ENCODE measurements at regions not wholly inside any gene's neighbourhood (a gene's known extent, or its start where the extent isn't known, plus 50 kb on each side); places are given as distances from the start of the nearest gene placed in this dataset.

DNA sequence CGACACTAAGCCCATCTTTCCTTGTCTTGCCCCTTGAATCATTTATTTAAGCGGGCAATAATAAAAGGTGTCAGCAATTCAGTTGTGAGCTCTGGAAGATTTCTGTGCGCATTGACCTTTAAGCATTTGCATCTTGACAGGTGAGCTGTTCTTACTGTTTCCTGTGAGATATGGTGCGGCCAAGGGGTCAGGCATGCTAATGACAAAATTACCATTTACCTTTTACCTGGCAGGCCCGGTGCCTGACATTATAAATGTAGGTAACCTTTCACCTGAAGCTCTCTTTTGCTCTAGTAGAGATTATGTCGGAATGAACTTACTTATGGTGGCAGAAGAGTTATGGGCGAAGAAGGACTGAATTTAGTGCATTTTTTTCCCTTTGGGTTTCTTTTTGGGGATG is 89.3 kb upstream of the EEF1E1 start:
- no peak overlapping the region for H3K4me3 ChIP-seq (ENCODE audit: low read depth in 1 of 2, low read length in 1 of 2)
- no peaks in the 10 kb centered on the region for H3K36me3 ChIP-seq
- TF ChIP-seq CTCF (IDR thresholded peaks at IDR 0.05), result no peak
- H3K9me3 ChIP-seq, result no peaks in the 10 kb centered on the region
- no peaks in the 10 kb centered on the region for H3K4me1 ChIP-seq (ENCODE audit: control insufficient read depth in 1 of 2, insufficient read depth in 1 of 2, low read depth in 1 of 2, low read length in 1 of 2)
- H3K27ac ChIP-seq, result no peak overlapping the region
- H3K27me3 ChIP-seq, result peaks cover 6% of the 10 kb centered on the region

GRCh38 chr6:8187209-8187608 is 84.9 kb upstream of the EEF1E1 start:
- no peaks in the 10 kb centered on the region for H3K4me1 ChIP-seq (ENCODE audit: control insufficient read depth in 1 of 2, insufficient read depth in 1 of 2, low read depth in 1 of 2, low read length in 1 of 2)
- no peaks in the 10 kb centered on the region for H3K36me3 ChIP-seq
- H3K4me3 ChIP-seq (ENCODE audit: low read depth in 1 of 2, low read length in 1 of 2), result no peak overlapping the region
- H3K27ac ChIP-seq, result no peak overlapping the region
- TF ChIP-seq CTCF (IDR thresholded peaks at IDR 0.05), result no peak
- no peaks in the 10 kb centered on the region for H3K27me3 ChIP-seq
- H3K9me3 ChIP-seq, result no peaks in the 10 kb centered on the region

DNA sequence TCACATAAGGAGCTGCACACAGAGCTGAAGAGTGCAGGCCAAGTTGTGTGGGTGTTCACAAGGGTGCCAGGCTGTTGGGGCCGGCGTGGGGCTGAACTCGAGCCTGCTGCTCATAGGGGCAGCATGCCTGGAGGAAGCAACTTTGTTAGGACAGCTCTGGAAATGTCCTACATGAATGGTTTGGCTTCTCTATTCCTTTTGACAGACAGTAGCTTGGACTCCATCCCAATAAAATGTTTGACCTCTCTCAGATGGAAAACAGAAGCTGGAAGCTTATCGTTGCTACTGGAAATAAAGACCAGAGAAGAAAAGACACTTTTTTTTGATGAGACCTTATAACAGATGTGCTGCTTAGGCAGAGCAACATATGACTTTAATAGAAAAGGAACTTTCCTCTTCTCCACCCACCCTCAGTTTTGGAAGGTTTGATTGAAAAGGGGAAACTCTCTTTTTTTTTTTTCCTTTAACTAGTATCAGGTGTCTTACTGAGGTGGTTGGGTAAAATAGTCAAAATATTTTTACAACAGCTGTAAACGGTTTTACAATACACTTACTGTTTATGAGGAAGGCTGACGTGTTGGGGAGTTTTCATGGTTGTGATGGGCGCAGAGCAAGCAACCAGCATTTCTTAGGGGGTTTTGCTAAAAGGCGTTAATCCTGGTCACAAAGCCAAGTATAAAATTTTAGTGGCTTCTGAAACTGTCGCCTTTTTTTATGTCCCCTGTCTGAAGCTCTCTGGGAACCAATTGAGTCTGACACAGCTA is 80.7 kb upstream of the EEF1E1 start:
- Histone ChIP-seq H3K4me1 (ENCODE audit: control insufficient read depth in 1 of 2, insufficient read depth in 1 of 2, low read depth in 1 of 2, low read length in 1 of 2) (no peaks in the 10 kb centered on the region), H3K27me3 (no peaks in the 10 kb centered on the region), H3K4me3 (ENCODE audit: low read depth in 1 of 2, low read length in 1 of 2) (no peak overlapping the region), H3K9me3 (no peaks in the 10 kb centered on the region), H3K27ac (no peak overlapping the region), H3K36me3 (no peaks in the 10 kb centered on the region)
- no peak for TF ChIP-seq CTCF (IDR thresholded peaks at IDR 0.05)

DNA sequence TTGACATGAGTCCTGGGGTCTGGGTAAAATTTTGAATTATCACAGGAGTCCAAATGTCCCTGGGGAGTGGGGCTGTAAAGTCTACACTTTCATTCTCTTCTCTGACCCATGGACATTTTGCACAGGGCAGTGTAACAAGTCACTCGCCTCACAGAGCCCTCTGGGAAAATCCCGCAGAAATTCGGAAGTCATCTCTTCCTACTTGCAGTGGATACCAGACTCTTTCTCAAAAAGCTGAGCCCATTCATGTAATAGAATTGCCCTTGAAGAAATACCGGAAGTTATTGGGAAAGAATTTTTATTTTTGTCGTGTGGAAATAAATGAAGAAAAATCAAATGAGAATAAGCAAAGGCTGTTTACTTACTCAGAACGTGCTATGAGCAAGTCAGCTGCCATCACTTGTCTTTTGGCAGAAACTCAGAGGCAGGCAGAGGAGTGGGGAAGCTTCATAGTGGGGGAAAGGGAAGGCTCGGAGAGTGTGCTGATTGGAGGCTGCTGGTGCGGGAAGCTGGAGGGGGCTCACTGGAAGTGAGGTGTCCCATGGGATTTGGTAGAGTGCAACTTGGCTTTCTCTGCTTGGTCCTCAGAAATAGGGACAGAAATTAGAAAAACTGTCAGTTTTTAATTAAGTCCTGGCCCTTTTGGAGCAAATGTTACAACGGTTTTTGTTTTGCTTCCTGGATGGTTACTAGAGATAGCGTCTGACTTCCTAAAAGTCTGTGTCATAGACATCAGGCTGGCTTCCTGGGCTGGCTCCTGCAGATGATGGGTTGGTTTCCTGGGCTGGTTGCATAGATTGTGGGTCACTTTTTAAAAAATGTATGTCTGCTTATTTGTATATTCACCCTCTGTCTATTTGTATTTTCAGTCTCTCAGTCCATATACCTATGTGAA is 79.8 kb upstream of the EEF1E1 start:
- Histone ChIP-seq H3K36me3 (no peaks in the 10 kb centered on the region), H3K9me3 (no peaks in the 10 kb centered on the region), H3K27me3 (no peaks in the 10 kb centered on the region), H3K4me1 (ENCODE audit: control insufficient read depth in 1 of 2, insufficient read depth in 1 of 2, low read depth in 1 of 2, low read length in 1 of 2) (no peaks in the 10 kb centered on the region), H3K4me3 (ENCODE audit: low read depth in 1 of 2, low read length in 1 of 2) (no peak overlapping the region), H3K27ac (no peak overlapping the region)
- TF ChIP-seq CTCF (IDR thresholded peaks at IDR 0.05), result no peak

GRCh38 chr6:8181160-8181881 is 79.0 kb upstream of the EEF1E1 start:
- no peaks in the 10 kb centered on the region for H3K9me3 ChIP-seq
- no peak for TF ChIP-seq CTCF (IDR thresholded peaks at IDR 0.05)
- no peaks in the 10 kb centered on the region for H3K4me1 ChIP-seq (ENCODE audit: control insufficient read depth in 1 of 2, insufficient read depth in 1 of 2, low read depth in 1 of 2, low read length in 1 of 2)
- no peaks in the 10 kb centered on the region for H3K27me3 ChIP-seq
- no peaks in the 10 kb centered on the region for H3K36me3 ChIP-seq
- no peak overlapping the region for H3K4me3 ChIP-seq (ENCODE audit: low read depth in 1 of 2, low read length in 1 of 2)
- no peak overlapping the region for H3K27ac ChIP-seq

All from neutrophil (primary cell).